ENCODE measurements at regions not wholly inside any gene's neighbourhood (a gene's known extent, or its start where the extent isn't known, plus 50 kb on each side); places are given as distances from the start of the nearest gene placed in this dataset.

DNA sequence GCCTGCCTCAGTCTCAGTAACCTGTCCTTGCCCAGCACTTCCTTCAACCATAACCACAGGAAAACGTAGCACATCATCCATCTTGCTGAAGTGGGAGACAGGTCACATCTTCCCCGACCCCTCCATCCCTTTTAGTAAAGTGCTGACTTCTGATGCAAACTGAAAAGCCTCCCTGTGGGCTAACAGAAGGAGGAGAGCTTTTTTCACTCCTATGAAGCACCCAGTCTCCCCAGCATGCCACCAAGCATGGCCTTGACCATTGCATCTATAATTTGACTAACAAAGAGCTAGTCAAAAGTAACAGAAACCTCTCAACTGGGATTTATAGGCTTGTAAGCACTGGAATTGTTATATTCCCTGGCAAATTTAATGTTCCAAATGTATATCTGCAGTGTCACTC is 288.9 kb upstream of the IRAK1BP1 start:
- no peak overlapping the region for H3K27ac ChIP-seq (replicated peaks)
- DNase-seq (ENCODE audit: low read depth in 1 of 2, low spot score in 1 of 2) = no peak
- no peak overlapping the region for H3K4me3 ChIP-seq (replicated peaks; ENCODE audit: insufficient read depth, low read length)
- H3K27me3 ChIP-seq (ENCODE audit: insufficient read depth, poor library complexity, severe bottlenecking) = no peaks in the 10 kb centered on the region
- TF ChIP-seq SPI1 (IDR thresholded peaks at IDR 0.05; ENCODE audit: borderline replicate concordance, low read depth) = no peak
- no peak for TF ChIP-seq POLR2AphosphoS5 (IDR thresholded peaks at IDR 0.05; ENCODE audit: low read depth)
- TF ChIP-seq, protein P1, sequence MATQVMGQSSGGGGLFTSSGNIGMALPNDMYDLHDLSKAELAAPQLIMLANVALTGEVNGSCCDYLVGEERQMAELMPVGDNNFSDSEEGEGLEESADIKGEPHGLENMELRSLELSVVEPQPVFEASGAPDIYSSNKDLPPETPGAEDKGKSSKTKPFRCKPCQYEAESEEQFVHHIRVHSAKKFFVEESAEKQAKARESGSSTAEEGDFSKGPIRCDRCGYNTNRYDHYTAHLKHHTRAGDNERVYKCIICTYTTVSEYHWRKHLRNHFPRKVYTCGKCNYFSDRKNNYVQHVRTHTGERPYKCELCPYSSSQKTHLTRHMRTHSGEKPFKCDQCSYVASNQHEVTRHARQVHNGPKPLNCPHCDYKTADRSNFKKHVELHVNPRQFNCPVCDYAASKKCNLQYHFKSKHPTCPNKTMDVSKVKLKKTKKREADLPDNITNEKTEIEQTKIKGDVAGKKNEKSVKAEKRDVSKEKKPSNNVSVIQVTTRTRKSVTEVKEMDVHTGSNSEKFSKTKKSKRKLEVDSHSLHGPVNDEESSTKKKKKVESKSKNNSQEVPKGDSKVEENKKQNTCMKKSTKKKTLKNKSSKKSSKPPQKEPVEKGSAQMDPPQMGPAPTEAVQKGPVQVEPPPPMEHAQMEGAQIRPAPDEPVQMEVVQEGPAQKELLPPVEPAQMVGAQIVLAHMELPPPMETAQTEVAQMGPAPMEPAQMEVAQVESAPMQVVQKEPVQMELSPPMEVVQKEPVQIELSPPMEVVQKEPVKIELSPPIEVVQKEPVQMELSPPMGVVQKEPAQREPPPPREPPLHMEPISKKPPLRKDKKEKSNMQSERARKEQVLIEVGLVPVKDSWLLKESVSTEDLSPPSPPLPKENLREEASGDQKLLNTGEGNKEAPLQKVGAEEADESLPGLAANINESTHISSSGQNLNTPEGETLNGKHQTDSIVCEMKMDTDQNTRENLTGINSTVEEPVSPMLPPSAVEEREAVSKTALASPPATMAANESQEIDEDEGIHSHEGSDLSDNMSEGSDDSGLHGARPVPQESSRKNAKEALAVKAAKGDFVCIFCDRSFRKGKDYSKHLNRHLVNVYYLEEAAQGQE (IDR thresholded peaks at IDR 0.05; ENCODE audit: insufficient replicate concordance, low read depth) = no peak
- no peak for TF ChIP-seq GABPA (IDR thresholded peaks at IDR 0.05; ENCODE audit: low read depth)
- TF ChIP-seq, protein P2, sequence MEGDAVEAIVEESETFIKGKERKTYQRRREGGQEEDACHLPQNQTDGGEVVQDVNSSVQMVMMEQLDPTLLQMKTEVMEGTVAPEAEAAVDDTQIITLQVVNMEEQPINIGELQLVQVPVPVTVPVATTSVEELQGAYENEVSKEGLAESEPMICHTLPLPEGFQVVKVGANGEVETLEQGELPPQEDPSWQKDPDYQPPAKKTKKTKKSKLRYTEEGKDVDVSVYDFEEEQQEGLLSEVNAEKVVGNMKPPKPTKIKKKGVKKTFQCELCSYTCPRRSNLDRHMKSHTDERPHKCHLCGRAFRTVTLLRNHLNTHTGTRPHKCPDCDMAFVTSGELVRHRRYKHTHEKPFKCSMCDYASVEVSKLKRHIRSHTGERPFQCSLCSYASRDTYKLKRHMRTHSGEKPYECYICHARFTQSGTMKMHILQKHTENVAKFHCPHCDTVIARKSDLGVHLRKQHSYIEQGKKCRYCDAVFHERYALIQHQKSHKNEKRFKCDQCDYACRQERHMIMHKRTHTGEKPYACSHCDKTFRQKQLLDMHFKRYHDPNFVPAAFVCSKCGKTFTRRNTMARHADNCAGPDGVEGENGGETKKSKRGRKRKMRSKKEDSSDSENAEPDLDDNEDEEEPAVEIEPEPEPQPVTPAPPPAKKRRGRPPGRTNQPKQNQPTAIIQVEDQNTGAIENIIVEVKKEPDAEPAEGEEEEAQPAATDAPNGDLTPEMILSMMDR (IDR thresholded peaks at IDR 0.05; ENCODE audit: insufficient read depth, low read length) = no peak

DNA sequence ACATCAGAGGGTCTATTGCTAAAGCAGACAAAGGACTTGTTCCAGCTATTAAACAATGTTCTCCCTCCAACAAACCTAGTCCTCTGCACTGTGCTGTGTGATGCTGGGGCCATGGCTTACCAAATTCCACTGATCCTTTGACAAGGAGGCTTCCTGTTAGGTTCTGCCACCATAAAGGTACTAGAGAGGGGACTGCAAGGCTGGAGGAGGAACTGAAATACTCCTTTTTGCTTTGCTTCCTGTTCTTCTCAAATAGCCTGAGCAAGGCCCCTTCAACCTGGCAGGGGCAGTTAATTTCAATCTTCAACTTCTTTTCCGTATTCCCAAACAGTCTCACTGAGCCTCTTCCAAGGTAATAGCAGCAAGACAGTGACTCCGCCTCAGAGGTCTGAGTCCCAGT is 286.4 kb upstream of the IRAK1BP1 start:
- H3K4me3 ChIP-seq (replicated peaks; ENCODE audit: insufficient read depth, low read length) = no peak overlapping the region
- H3K27me3 ChIP-seq (ENCODE audit: insufficient read depth, poor library complexity, severe bottlenecking) = no peaks in the 10 kb centered on the region
- H3K27ac ChIP-seq (replicated peaks) = no peak overlapping the region
- no peak for TF ChIP-seq SPI1 (IDR thresholded peaks at IDR 0.05; ENCODE audit: borderline replicate concordance, low read depth)
- no peak for TF ChIP-seq POLR2AphosphoS5 (IDR thresholded peaks at IDR 0.05; ENCODE audit: low read depth)
- TF ChIP-seq, protein P2 (IDR thresholded peaks at IDR 0.05; ENCODE audit: insufficient read depth, low read length) = no peak
- no peak for TF ChIP-seq GABPA (IDR thresholded peaks at IDR 0.05; ENCODE audit: low read depth)
- DNase-seq (ENCODE audit: low read depth in 1 of 2, low spot score in 1 of 2) = no peak

DNA sequence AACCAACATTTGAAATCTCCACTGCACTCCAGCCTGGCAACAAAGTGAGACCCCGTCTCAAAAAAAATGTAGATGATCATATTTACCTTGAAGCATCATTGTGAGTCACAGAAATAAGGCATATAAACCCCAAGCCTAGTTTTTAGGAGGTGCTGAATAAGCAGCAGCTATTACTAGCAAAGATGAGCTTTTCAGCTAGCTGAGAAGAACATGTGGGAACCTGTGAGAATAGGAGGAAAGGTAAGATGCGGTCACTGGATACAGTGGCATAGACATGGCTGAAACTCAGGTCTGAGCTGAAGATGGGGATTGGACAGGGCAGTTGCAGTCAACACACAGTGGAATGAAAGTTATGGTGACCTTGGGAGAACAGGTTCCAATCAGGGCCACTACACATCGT is 284.3 kb upstream of the IRAK1BP1 start:
- Histone ChIP-seq H3K27ac (replicated peaks) (no peak overlapping the region), H3K4me3 (replicated peaks; ENCODE audit: insufficient read depth, low read length) (no peak overlapping the region), H3K27me3 (ENCODE audit: insufficient read depth, poor library complexity, severe bottlenecking) (no peaks in the 10 kb centered on the region)
- no peak for TF ChIP-seq POLR2AphosphoS5 (IDR thresholded peaks at IDR 0.05; ENCODE audit: low read depth)
- TF ChIP-seq, protein P2 (IDR thresholded peaks at IDR 0.05; ENCODE audit: insufficient read depth, low read length) = no peak
- TF ChIP-seq, protein P1 (IDR thresholded peaks at IDR 0.05; ENCODE audit: insufficient replicate concordance, low read depth) = no peak
- TF ChIP-seq SPI1 (IDR thresholded peaks at IDR 0.05; ENCODE audit: borderline replicate concordance, low read depth) = no peak
- no peak for TF ChIP-seq GABPA (IDR thresholded peaks at IDR 0.05; ENCODE audit: low read depth)
- DNase-seq (ENCODE audit: low read depth in 1 of 2, low spot score in 1 of 2) = no peak

DNA sequence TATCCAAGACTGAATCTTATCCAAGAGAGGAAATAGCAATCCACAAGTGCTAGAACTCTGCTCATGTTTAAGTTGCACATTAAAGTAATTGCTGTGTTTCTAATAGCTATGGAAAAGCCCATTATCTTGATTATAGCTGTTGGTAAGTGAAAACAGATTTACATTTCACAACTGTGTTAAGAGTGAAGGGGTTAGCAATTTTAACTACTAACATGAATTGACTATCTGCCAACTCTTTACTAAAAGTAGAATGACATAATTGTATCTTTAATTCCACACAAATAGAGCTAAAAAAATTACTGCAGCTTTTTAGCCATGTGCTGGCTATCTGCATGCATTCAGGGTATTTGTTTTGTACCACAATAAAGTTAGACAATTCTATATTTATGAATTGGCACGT is 277.9 kb upstream of the IRAK1BP1 start:
- TF ChIP-seq, protein P1 (IDR thresholded peaks at IDR 0.05; ENCODE audit: insufficient replicate concordance, low read depth) = no peak
- TF ChIP-seq GABPA (IDR thresholded peaks at IDR 0.05; ENCODE audit: low read depth) = no peak
- TF ChIP-seq, protein P2 (IDR thresholded peaks at IDR 0.05; ENCODE audit: insufficient read depth, low read length) = no peak
- TF ChIP-seq SPI1 (IDR thresholded peaks at IDR 0.05; ENCODE audit: borderline replicate concordance, low read depth) = no peak
- TF ChIP-seq POLR2AphosphoS5 (IDR thresholded peaks at IDR 0.05; ENCODE audit: low read depth) = no peak
- no peaks in the 10 kb centered on the region for H3K27me3 ChIP-seq (ENCODE audit: insufficient read depth, poor library complexity, severe bottlenecking)

More for the DNA sequence above, 277.9 kb upstream of the IRAK1BP1 start:
- no peak for DNase-seq (ENCODE audit: low read depth in 1 of 2, low spot score in 1 of 2)
- no peak overlapping the region for H3K4me3 ChIP-seq (replicated peaks; ENCODE audit: insufficient read depth, low read length)
- H3K27ac ChIP-seq (replicated peaks) = no peak overlapping the region
